Coronary artery (tissue), 2 donors: ENCODE measurements at regions not wholly inside any gene's neighbourhood (a gene's known extent, or its start where the extent isn't known, plus 50 kb on each side); places are given as distances from the start of the nearest gene placed in this dataset.

ENCODE experiments used
- DNase-seq: peaks from one replicate; pipeline ENCODE4 v3.0.0-alpha.2; 2017; ENCODE audit warnings: low spot score
- H3K27ac ChIP-seq, 2 donors: fragments of 200-600 bp; sonication (generic); one replicate each; pipeline ENCODE4 v1.5.1; 2016 to 2019
- H3K4me3 ChIP-seq: fragments of 200-600 bp; sonication (generic); 2 replicates; pipeline ENCODE4 v1.5.1; 2016; ENCODE audit warnings: mild to moderate bottlenecking, moderate library complexity
- CTCF ChIP-seq: fragments of 200-600 bp; sonication (generic); IDR thresholded peaks from one replicate; pipeline ENCODE4 v1.5.1; 2019; ENCODE audit warnings: antibody characterized with exemption

GRCh38 chr3:30256474-30256873, 349.9 kb upstream of the TGFBR2 start:
- H3K27ac ChIP-seq = no peak overlapping the region
- no peak for TF ChIP-seq CTCF
- DNase-seq = no peak
- no peak overlapping the region for H3K4me3 ChIP-seq

- H3K27ac ChIP-seq = no peak overlapping the region
- no peak for TF ChIP-seq CTCF
- no peak overlapping the region for H3K4me3 ChIP-seq
- DNase-seq = no peak
Measured at GRCh38 chr3:30258426-30259392, 347.7 kb upstream of the TGFBR2 start.

GRCh38 chr3:30259730-30260129, 346.7 kb upstream of the TGFBR2 start:
- Histone ChIP-seq H3K27ac (no peak overlapping the region), H3K4me3 (no peak overlapping the region)
- no peak for DNase-seq
- no peak for TF ChIP-seq CTCF

- no peak for DNase-seq
- no peak for TF ChIP-seq CTCF
- Histone ChIP-seq H3K27ac (no peak overlapping the region), H3K4me3 (no peak overlapping the region)
Measured at GRCh38 chr3:30260762-30261161, 345.6 kb upstream of the TGFBR2 start.

GRCh38 chr3:30263238-30263924, 343.0 kb upstream of the TGFBR2 start:
- TF ChIP-seq CTCF = no peak
- H3K4me3 ChIP-seq = no peak overlapping the region

GRCh38 chr3:30263925-30264313, 342.5 kb upstream of the TGFBR2 start:
- DNase-seq = no peak
- Histone ChIP-seq H3K4me3 (no peak overlapping the region), H3K27ac (no peak overlapping the region)
- TF ChIP-seq CTCF = no peak

More at GRCh38 chr3:30263238-30263924, 343.0 kb upstream of the TGFBR2 start:
- H3K27ac ChIP-seq = no peak overlapping the region
- DNase-seq = no peak
